ENCODE measurements at regions not wholly inside any gene's neighbourhood (a gene's known extent, or its start where the extent isn't known, plus 50 kb on each side); places are given as distances from the start of the nearest gene placed in this dataset.
A peak's percentile ranks its signal among the peaks of the same experiment; 100 is the strongest.

- TF ChIP-seq EZH2 (IDR thresholded peaks at IDR 0.05; ENCODE audit: insufficient read depth, low read length) (no peak), CTCF (IDR thresholded peaks at IDR 0.05; ENCODE audit: insufficient read depth, low read depth, low read length) (peak; percentile 77)
Observed at GRCh38 chr10:94279835-94280709, 82.7 kb downstream of the NOC3L start.
